Psoas muscle (tissue), 7 donors: ENCODE measurements at regions not wholly inside any gene's neighbourhood (a gene's known extent, or its start where the extent isn't known, plus 50 kb on each side); places are given as distances from the start of the nearest gene placed in this dataset.

Source experiments
- ATAC-seq, 4 donors: fragments of 200-7000 bp; cut with Tn5 transposase; one replicate each; pipeline ENCODE4 v1.9.1; 2020; ENCODE audit warnings: moderate library complexity in 3 of 4, mild to moderate bottlenecking in 2 of 4
- DNase-seq, 2 donors: peaks; one replicate each; pipeline ENCODE4 v3.0.0-alpha.2; 2020
- H3K27ac ChIP-seq: fragments of 200-600 bp; one replicate; pipeline ENCODE4 v1.8.0; 2022
- H3K27me3 ChIP-seq, 3 donors: fragments of 200-600 bp in 1 of 3; one replicate each; pipeline versions ENCODE4 v1.6.1 to v1.8.0; 2013 to 2022; ENCODE audit warnings: low read length in 2 of 3, mild to moderate bottlenecking in 2 of 3, moderate library complexity in 1 of 3; ENCODE audit not compliant: insufficient read depth in 3 of 3
- H3K36me3 ChIP-seq, 2 donors: fragments of 200-600 bp in 1 of 2; one replicate each; pipeline versions ENCODE4 v1.6.1 to v1.8.0; 2013 to 2022; ENCODE audit warnings: low read depth in 1 of 2, mild to moderate bottlenecking in 1 of 2, moderate library complexity in 1 of 2; ENCODE audit not compliant: insufficient read depth in 1 of 2
- H3K4me1 ChIP-seq: fragments of 200-600 bp; one replicate; pipeline ENCODE4 v1.8.0; 2022
- H3K4me3 ChIP-seq: fragments of 200-600 bp; one replicate; pipeline ENCODE4 v1.8.0; 2022; ENCODE audit warnings: mild to moderate bottlenecking
- H3K9me3 ChIP-seq: fragments of 200-600 bp; one replicate; pipeline ENCODE4 v1.8.0; 2022
- WGBS, 3 donors: extraction: QIAGEN DNeasy Blood & Tissue Kit; methylation state at CpG; one replicate each; pipeline versions ENCODE4 v1.1.6 to v1.1.7; 2013; 5-methylcytosine and 5-hydroxymethylcytosine counted together
- intact Hi-C, 2 donors: fragments of 100-400 bp; cut with DNase I; formaldehyde crosslinking; loops; one replicate each; pipeline versions ENCODE4 v1.11.0 to v1.14.2; 2022
- TF ChIP-seq, protein P1 (sequence below): fragments of 200-600 bp; IDR thresholded peaks from one replicate; pipeline ENCODE4 v1.8.0; 2022; ENCODE audit warnings: antibody characterized with exemption
- donor health status: healthy with polysubstance abuse.
- donor health status: DM: no; HTN: no; CAD: no; lungs with moderate emphysema.
- donor health status: Bipolar disorder and iron deficiency.
- donor health status: healthy.
- donor health status: DM: yes; HTN: yes; CAD: no.
- donor health status: DM: no; HTN: no; CAD: no.
- donor health status: DM: yes; HTN: yes; CAD: no.

DNA sequence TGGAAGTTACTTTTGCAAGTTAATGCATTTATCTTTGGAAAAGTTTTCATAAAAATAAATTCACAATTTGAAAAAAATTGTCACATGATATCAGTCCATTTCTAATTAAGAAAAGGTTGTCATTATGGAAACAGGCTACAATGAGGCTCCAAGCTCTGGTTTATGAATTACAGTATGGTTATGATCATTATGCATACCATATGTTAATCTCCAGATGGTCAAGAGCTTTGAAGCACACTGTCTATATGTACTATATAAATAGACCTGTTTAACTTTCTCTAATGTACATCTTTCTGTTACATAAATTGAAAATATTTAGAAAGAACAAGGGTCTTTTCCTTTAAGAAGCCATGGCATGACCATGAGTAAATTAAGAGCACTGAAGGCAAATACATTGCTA lies 2338.8 kb downstream of the PCDH7 start:
- TF ChIP-seq, protein P1, sequence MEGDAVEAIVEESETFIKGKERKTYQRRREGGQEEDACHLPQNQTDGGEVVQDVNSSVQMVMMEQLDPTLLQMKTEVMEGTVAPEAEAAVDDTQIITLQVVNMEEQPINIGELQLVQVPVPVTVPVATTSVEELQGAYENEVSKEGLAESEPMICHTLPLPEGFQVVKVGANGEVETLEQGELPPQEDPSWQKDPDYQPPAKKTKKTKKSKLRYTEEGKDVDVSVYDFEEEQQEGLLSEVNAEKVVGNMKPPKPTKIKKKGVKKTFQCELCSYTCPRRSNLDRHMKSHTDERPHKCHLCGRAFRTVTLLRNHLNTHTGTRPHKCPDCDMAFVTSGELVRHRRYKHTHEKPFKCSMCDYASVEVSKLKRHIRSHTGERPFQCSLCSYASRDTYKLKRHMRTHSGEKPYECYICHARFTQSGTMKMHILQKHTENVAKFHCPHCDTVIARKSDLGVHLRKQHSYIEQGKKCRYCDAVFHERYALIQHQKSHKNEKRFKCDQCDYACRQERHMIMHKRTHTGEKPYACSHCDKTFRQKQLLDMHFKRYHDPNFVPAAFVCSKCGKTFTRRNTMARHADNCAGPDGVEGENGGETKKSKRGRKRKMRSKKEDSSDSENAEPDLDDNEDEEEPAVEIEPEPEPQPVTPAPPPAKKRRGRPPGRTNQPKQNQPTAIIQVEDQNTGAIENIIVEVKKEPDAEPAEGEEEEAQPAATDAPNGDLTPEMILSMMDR = no peak
- Histone ChIP-seq H3K27ac (no peak overlapping the region), H3K36me3 (no peaks in the 10 kb centered on the region), H3K27me3 (no peaks in the 10 kb centered on the region), H3K4me3 (no peak overlapping the region), H3K4me1 (no peaks in the 10 kb centered on the region), H3K9me3 (no peaks in the 10 kb centered on the region)
- intact Hi-C loops = no loop called here
- ATAC-seq (no peak), DNase-seq (no peak)

DNA sequence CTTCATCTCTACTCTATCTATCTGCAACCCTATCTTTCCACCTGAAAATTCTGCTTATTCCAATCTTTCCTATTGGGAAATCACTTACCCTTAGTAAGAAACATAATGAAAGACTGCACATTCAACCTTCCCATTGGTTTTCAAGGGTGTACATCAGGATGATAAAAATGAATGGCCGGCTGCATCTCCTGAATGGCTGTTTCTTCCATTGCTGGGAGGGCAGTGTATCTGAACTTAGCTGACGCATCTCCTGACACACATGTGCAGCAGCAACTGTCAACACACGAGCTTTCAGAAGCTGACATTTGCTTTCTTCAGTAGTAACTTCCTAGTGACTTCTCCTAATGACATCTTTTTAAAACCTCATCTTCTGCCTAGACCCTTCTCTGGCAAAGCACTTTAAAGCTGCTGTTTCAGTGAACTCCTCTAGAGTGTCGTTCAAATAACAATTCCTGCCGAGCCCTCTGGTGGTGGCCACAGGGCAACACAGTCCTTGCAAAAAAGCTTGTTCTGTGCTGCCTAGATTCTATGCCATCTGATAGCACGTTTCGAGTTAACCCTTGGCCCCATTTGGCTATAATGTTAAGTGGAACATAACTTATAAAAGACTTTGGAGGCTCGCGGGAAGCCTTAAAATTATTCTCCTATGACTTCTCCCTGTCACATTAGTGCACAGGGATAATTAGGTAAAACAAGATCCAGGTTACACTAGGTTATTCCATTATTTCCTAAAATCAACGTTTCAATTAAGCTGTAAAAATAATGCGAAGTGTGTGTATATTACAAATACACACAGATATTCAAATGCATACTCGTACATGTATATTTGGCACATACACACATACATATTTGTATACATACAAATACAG lies 2340.7 kb downstream of the PCDH7 start:
- Histone ChIP-seq H3K4me1 (no peaks in the 10 kb centered on the region), H3K27ac (no peak overlapping the region), H3K4me3 (no peak overlapping the region), H3K27me3 (no peaks in the 10 kb centered on the region), H3K36me3 (no peaks in the 10 kb centered on the region), H3K9me3 (no peaks in the 10 kb centered on the region)
- TF ChIP-seq, protein P1 = peak; percentile 32
- 42 to 46% (median 46%) methylated on average over 12 of the region's 12 CpGs for WGBS, 3 donors
- intact Hi-C loops = no loop called here
- DNase-seq (peak; percentile 7 to 47), ATAC-seq (no peak)

DNA sequence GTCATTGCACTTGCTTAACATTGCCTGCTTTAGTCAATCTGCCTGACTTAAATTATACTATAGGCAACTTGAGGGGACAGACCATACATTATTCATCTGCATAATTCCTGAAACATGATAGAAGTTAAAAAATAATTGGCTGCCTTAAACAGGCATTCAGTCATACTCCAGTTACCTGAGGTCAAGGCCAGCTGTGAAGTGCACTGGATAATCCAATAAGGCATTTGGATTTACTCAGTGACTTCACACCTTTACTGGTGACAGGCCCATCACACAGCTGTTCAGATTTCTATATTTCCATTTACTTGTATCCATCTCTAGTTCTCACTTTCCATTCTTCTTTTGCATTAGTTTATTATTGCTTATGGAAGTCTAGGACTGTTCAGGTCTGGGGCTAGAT lies 2341.6 kb downstream of the PCDH7 start:
- Histone ChIP-seq H3K4me1 (no peaks in the 10 kb centered on the region), H3K27ac (no peak overlapping the region), H3K27me3 (no peaks in the 10 kb centered on the region), H3K36me3 (no peaks in the 10 kb centered on the region), H3K4me3 (no peak overlapping the region), H3K9me3 (no peaks in the 10 kb centered on the region)
- ATAC-seq = no peak
- intact Hi-C loops = no loop called here
- DNase-seq = no peak
- TF ChIP-seq, protein P1 = no peak

DNA sequence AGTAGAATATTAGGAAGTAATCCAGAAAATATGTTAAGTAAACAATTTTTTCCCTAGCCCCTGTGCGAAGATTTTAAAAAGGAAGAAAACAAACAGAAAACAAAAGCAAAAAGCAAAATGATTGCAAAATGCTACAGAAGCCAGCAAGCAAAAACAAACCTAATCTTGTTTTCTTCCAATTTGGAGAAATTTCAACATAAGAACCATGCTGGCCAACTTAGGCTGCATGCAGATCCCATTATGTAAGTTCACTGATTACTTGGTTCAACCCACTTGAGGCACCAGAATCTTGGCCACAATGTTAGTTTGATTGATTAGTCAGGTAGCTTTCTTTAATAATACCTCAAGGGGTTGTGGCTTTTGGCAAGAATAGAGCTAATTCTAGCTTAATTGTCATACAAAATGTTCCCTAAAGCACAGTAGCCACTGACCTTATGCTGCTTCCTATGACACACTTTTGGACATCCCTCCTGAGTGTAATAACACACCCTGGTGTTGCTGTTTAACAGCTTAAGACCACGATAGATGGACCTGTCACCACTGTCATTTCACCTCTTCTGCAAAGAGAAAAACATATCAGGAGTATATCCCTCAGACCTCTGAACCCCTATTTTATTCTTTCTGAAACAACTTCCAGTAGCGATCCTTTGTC lies 2342.1 kb downstream of the PCDH7 start:
- intact Hi-C loops = no loop called here

More for the DNA sequence above, 2342.1 kb downstream of the PCDH7 start:
- Histone ChIP-seq H3K27me3 (no peaks in the 10 kb centered on the region), H3K4me1 (no peaks in the 10 kb centered on the region), H3K4me3 (no peak overlapping the region), H3K9me3 (no peaks in the 10 kb centered on the region), H3K36me3 (no peaks in the 10 kb centered on the region), H3K27ac (no peak overlapping the region)
- ATAC-seq (no peak), DNase-seq (no peak)
- WGBS, 3 donors = 56 to 66% (median 65%) methylated on average over 3 of the region's 3 CpGs
- TF ChIP-seq, protein P1 = no peak
